ENCODE measurements at regions not wholly inside any gene's neighbourhood (a gene's known extent, or its start where the extent isn't known, plus 50 kb on each side); places are given as distances from the start of the nearest gene placed in this dataset.

- TF ChIP-seq CTCF (IDR thresholded peaks at IDR 0.05) (no peak), POLR2A (IDR thresholded peaks at IDR 0.05) (no peak)
These were observed 106.3 kb downstream of the SLC4A3 start for GRCh38 chr2:219733746-219734145.

Data from body of pancreas (tissue), 4 donors.